ENCODE measurements at regions not wholly inside any gene's neighbourhood (a gene's known extent, or its start where the extent isn't known, plus 50 kb on each side); places are given as distances from the start of the nearest gene placed in this dataset.

- DNase-seq (ENCODE audit: insufficient read length, low spot score) (no peak), FAIRE-seq (no peak)
- TF ChIP-seq SPI1 (IDR thresholded peaks at IDR 0.05; ENCODE audit: low read depth, low read length) (no peak), POLR2AphosphoS5 (IDR thresholded peaks at IDR 0.05; ENCODE audit: low read depth, low read length) (no peak), TAF1 (IDR thresholded peaks at IDR 0.05; ENCODE audit: low read depth, low read length) (no peak), PAX5 (IDR thresholded peaks at IDR 0.05; ENCODE audit: insufficient read depth, low read length, severe bottlenecking) (no peak), POU2F2 (IDR thresholded peaks at IDR 0.05; ENCODE audit: low read depth, low read length) (no peak), POLR2A (IDR thresholded peaks at IDR 0.05; ENCODE audit: low read depth, low read length) (no peak)
Observed at GRCh38 chr11:15419696-15420095, 305.0 kb downstream of the INSC start.

- no peak for FAIRE-seq
Observed at GRCh38 chr11:15430381-15430780, 315.7 kb downstream of the INSC start.

GRCh38 chr11:15434529-15434928 is 319.8 kb downstream of the INSC start:
- no peak for TF ChIP-seq POLR2A (IDR thresholded peaks at IDR 0.05; ENCODE audit: low read depth, low read length)
- no peak for TF ChIP-seq POLR2AphosphoS5 (IDR thresholded peaks at IDR 0.05; ENCODE audit: low read depth, low read length)
- no peak for TF ChIP-seq TAF1 (IDR thresholded peaks at IDR 0.05; ENCODE audit: low read depth, low read length)
- no peak for TF ChIP-seq PAX5 (IDR thresholded peaks at IDR 0.05; ENCODE audit: insufficient read depth, low read length, severe bottlenecking)
- no peak for FAIRE-seq

More at GRCh38 chr11:15430381-15430780, 315.7 kb downstream of the INSC start:
- no peak for DNase-seq (ENCODE audit: insufficient read length, low spot score)
- TF ChIP-seq POLR2AphosphoS5 (IDR thresholded peaks at IDR 0.05; ENCODE audit: low read depth, low read length): no peak
- TF ChIP-seq TAF1 (IDR thresholded peaks at IDR 0.05; ENCODE audit: low read depth, low read length): no peak
- TF ChIP-seq PAX5 (IDR thresholded peaks at IDR 0.05; ENCODE audit: insufficient read depth, low read length, severe bottlenecking): no peak
- TF ChIP-seq POU2F2 (IDR thresholded peaks at IDR 0.05; ENCODE audit: low read depth, low read length): no peak
- TF ChIP-seq SPI1 (IDR thresholded peaks at IDR 0.05; ENCODE audit: low read depth, low read length): no peak
- TF ChIP-seq POLR2A (IDR thresholded peaks at IDR 0.05; ENCODE audit: low read depth, low read length): no peak

GRCh38 chr11:15446315-15446714 is 331.6 kb downstream of the INSC start:
- FAIRE-seq (no peak), DNase-seq (ENCODE audit: insufficient read length, low spot score) (no peak)
- no peak for TF ChIP-seq POU2F2 (IDR thresholded peaks at IDR 0.05; ENCODE audit: low read depth, low read length)

More at GRCh38 chr11:15434529-15434928, 319.8 kb downstream of the INSC start:
- no peak for DNase-seq (ENCODE audit: insufficient read length, low spot score)

- FAIRE-seq (no peak), DNase-seq (ENCODE audit: insufficient read length, low spot score) (no peak)
Observed at GRCh38 chr11:15446929-15447328, 332.2 kb downstream of the INSC start.

GRCh38 chr11:15451713-15452112 is 337.0 kb downstream of the INSC start:
- no peak for DNase-seq (ENCODE audit: insufficient read length, low spot score)

More at GRCh38 chr11:15446929-15447328, 332.2 kb downstream of the INSC start:
- no peak for TF ChIP-seq POLR2A (IDR thresholded peaks at IDR 0.05; ENCODE audit: low read depth, low read length)
- TF ChIP-seq SPI1 (IDR thresholded peaks at IDR 0.05; ENCODE audit: low read depth, low read length): no peak
- TF ChIP-seq PAX5 (IDR thresholded peaks at IDR 0.05; ENCODE audit: insufficient read depth, low read length, severe bottlenecking): no peak
- no peak for TF ChIP-seq POU2F2 (IDR thresholded peaks at IDR 0.05; ENCODE audit: low read depth, low read length)
- TF ChIP-seq TAF1 (IDR thresholded peaks at IDR 0.05; ENCODE audit: low read depth, low read length): no peak
- no peak for TF ChIP-seq POLR2AphosphoS5 (IDR thresholded peaks at IDR 0.05; ENCODE audit: low read depth, low read length)

GRCh38 chr11:15453211-15453765 is 338.6 kb downstream of the INSC start:
- TF ChIP-seq TAF1 (IDR thresholded peaks at IDR 0.05; ENCODE audit: low read depth, low read length): no peak
- no peak for TF ChIP-seq POLR2A (IDR thresholded peaks at IDR 0.05; ENCODE audit: low read depth, low read length)
- TF ChIP-seq PAX5 (IDR thresholded peaks at IDR 0.05; ENCODE audit: insufficient read depth, low read length, severe bottlenecking): no peak
- TF ChIP-seq POLR2AphosphoS5 (IDR thresholded peaks at IDR 0.05; ENCODE audit: low read depth, low read length): no peak
- no peak for TF ChIP-seq POU2F2 (IDR thresholded peaks at IDR 0.05; ENCODE audit: low read depth, low read length)
- no peak for TF ChIP-seq SPI1 (IDR thresholded peaks at IDR 0.05; ENCODE audit: low read depth, low read length)
- DNase-seq (ENCODE audit: insufficient read length, low spot score): no peak
- no peak for FAIRE-seq

More at GRCh38 chr11:15451713-15452112, 337.0 kb downstream of the INSC start:
- TF ChIP-seq PAX5 (IDR thresholded peaks at IDR 0.05; ENCODE audit: insufficient read depth, low read length, severe bottlenecking): no peak
- no peak for TF ChIP-seq POLR2A (IDR thresholded peaks at IDR 0.05; ENCODE audit: low read depth, low read length)
- no peak for TF ChIP-seq POU2F2 (IDR thresholded peaks at IDR 0.05; ENCODE audit: low read depth, low read length)
- no peak for TF ChIP-seq SPI1 (IDR thresholded peaks at IDR 0.05; ENCODE audit: low read depth, low read length)
- TF ChIP-seq POLR2AphosphoS5 (IDR thresholded peaks at IDR 0.05; ENCODE audit: low read depth, low read length): no peak
- no peak for TF ChIP-seq TAF1 (IDR thresholded peaks at IDR 0.05; ENCODE audit: low read depth, low read length)
- no peak for FAIRE-seq

- DNase-seq (ENCODE audit: insufficient read length, low spot score) (no peak), FAIRE-seq (no peak)
- TF ChIP-seq POLR2AphosphoS5 (IDR thresholded peaks at IDR 0.05; ENCODE audit: low read depth, low read length) (no peak), POU2F2 (IDR thresholded peaks at IDR 0.05; ENCODE audit: low read depth, low read length) (no peak), TAF1 (IDR thresholded peaks at IDR 0.05; ENCODE audit: low read depth, low read length) (no peak)
Observed at GRCh38 chr11:15468466-15468865, 353.7 kb downstream of the INSC start.

- peak; percentile 72 for TF ChIP-seq SPI1 (IDR thresholded peaks at IDR 0.05; ENCODE audit: low read depth, low read length)
- TF ChIP-seq POLR2AphosphoS5 (IDR thresholded peaks at IDR 0.05; ENCODE audit: low read depth, low read length): no peak
- no peak for DNase-seq (ENCODE audit: insufficient read length, low spot score)
- no peak for FAIRE-seq
Observed at GRCh38 chr11:15471048-15471894, 356.5 kb downstream of the INSC start.
